ENCODE measurements at regions not wholly inside any gene's neighbourhood (a gene's known extent, or its start where the extent isn't known, plus 50 kb on each side); places are given as distances from the start of the nearest gene placed in this dataset.

- no peak for DNase-seq
Observed at GRCh38 chr9:28234133-28234893, 661.0 kb upstream of the C9orf72 start.

- DNase-seq: peak; percentile 74
Observed at GRCh38 chr9:28234894-28235277, 661.6 kb upstream of the C9orf72 start.

- DNase-seq: no peak
Observed at GRCh38 chr9:28249424-28249823, 676.1 kb upstream of the C9orf72 start.

GRCh38 chr9:28255174-28255573 lies 681.9 kb upstream of the C9orf72 start:
- no peak for DNase-seq

- no peak for DNase-seq
Observed at GRCh38 chr9:28260330-28260729, 687.0 kb upstream of the C9orf72 start.

GRCh38 chr9:28264368-28264767 lies 691.1 kb upstream of the C9orf72 start:
- no peak for DNase-seq

- no peak for DNase-seq
Observed at GRCh38 chr9:28267351-28267750, 694.1 kb upstream of the C9orf72 start.

- no peak for DNase-seq
Observed at GRCh38 chr9:28270156-28270555, 696.9 kb upstream of the C9orf72 start.

- no peak for DNase-seq
Observed at GRCh38 chr9:28272127-28272526, 698.8 kb upstream of the C9orf72 start.

- no peak for DNase-seq
Observed at GRCh38 chr9:28287455-28287854, 714.2 kb upstream of the C9orf72 start.

GRCh38 chr9:28289746-28290145 lies 716.5 kb upstream of the C9orf72 start:
- no peak for DNase-seq

GRCh38 chr9:28293369-28294090 lies 720.2 kb upstream of the C9orf72 start:
- DNase-seq: no peak

- DNase-seq: no peak
Observed at GRCh38 chr9:28301281-28301680, 728.0 kb upstream of the C9orf72 start.

GRCh38 chr9:28317745-28318144 lies 744.5 kb upstream of the C9orf72 start:
- no peak for DNase-seq

- DNase-seq: no peak
Observed at GRCh38 chr9:28318515-28318914, 745.2 kb upstream of the C9orf72 start.

- DNase-seq: no peak
Observed at GRCh38 chr9:28319981-28320380, 746.7 kb upstream of the C9orf72 start.

- peak; percentile 47 for DNase-seq
Observed at GRCh38 chr9:28320616-28321015, 747.3 kb upstream of the C9orf72 start.

- peak; percentile 91 for DNase-seq
Observed at GRCh38 chr9:28329323-28329722, 756.0 kb upstream of the C9orf72 start.

GRCh38 chr9:28332648-28333047 lies 759.4 kb upstream of the C9orf72 start:
- DNase-seq: no peak

GRCh38 chr9:28341913-28342312 lies 768.6 kb upstream of the C9orf72 start:
- DNase-seq: no peak

GRCh38 chr9:28342815-28343338 lies 769.6 kb upstream of the C9orf72 start:
- DNase-seq: no peak

- peak; percentile 2 for DNase-seq
Observed at GRCh38 chr9:28363151-28363562, 789.9 kb upstream of the C9orf72 start.

- peak; percentile 4 for DNase-seq
Observed at GRCh38 chr9:28365020-28365640, 791.8 kb upstream of the C9orf72 start.

GRCh38 chr9:28365728-28366127 lies 792.4 kb upstream of the C9orf72 start:
- no peak for DNase-seq

Measured in NCI-H446 treated with DMSO at 0.1 percent for 48 hours (cell line).